Esophagus squamous epithelium (tissue), 4 donors: ENCODE measurements at regions not wholly inside any gene's neighbourhood (a gene's known extent, or its start where the extent isn't known, plus 50 kb on each side); places are given as distances from the start of the nearest gene placed in this dataset.

Experiments
- CTCF ChIP-seq, 6 experiments: fragments of 450-650 bp in 4 of 6; fragments of 200-600 bp in 2 of 6; sonication (generic) in 2 of 6; IDR thresholded peaks; one replicate each; pipeline ENCODE4 v1.5.1; 2016 to 2019; ENCODE audit warnings: antibody characterized with exemption in 6 of 6, mild to moderate bottlenecking in 4 of 6, moderate library complexity in 4 of 6
- POLR2A ChIP-seq, 4 donors: fragments of 450-650 bp; IDR thresholded peaks; one replicate each; pipeline ENCODE4 v1.6.1; 2017; ENCODE audit warnings: antibody characterized with exemption in 4 of 4, mild to moderate bottlenecking in 4 of 4, moderate library complexity in 3 of 4

GRCh38 chr16:6690741-6691140 lies 641.9 kb upstream of the RBFOX1 start:
- TF ChIP-seq CTCF (IDR thresholded peaks at IDR 0.05) (no peak), POLR2A (IDR thresholded peaks at IDR 0.05) (no peak)
